Activated CD8-positive, alpha-beta T cell treated with anti-CD3 and anti-CD28 coated beads, Interleukin-2, amount 10 ng/mL, durations not matched to agents 7 days and 5 days (primary cell): ENCODE measurements at regions not wholly inside any gene's neighbourhood (a gene's known extent, or its start where the extent isn't known, plus 50 kb on each side); places are given as distances from the start of the nearest gene placed in this dataset.

Experiments used
- ATAC-seq: fragments of 150-1000 bp; cut with Tn5 transposase; one replicate; pipeline ENCODE4 v1.10.0; 2021; ENCODE audit warnings: moderate library complexity
- CTCF ChIA-PET: fragments of 350-600 bp; sonication (Branson Sonifier 250); formaldehyde crosslinking; loops from one replicate; lab custom pipeline; 2021; ENCODE audit warnings: antibody characterized with exemption; lab: Charles Lee
- POLR2A ChIA-PET: fragments of 350-600 bp; sonication (Branson Sonifier 250); formaldehyde crosslinking; loops from one replicate; lab custom pipeline; 2021; ENCODE audit warnings: antibody characterized with exemption; lab: Charles Lee
- DNase-seq: peaks from one replicate; pipeline ENCODE4 v3.0.0-alpha.2; 2020
- H3K27ac Mint-ChIP-seq: one replicate; pipeline ENCODE4 v1.8.0; 2021; ENCODE audit warnings: mild to moderate bottlenecking, mixed read lengths
- H3K27me3 Mint-ChIP-seq: one replicate; pipeline ENCODE4 v1.8.0; 2021; ENCODE audit warnings: low read depth, mixed read lengths
- H3K36me3 Mint-ChIP-seq: one replicate; pipeline ENCODE4 v1.8.0; 2021; ENCODE audit warnings: low read depth, mixed read lengths
- H3K4me1 Mint-ChIP-seq: one replicate; pipeline ENCODE4 v1.8.0; 2021; ENCODE audit warnings: low read depth, mixed read lengths
- H3K4me3 Mint-ChIP-seq: one replicate; pipeline ENCODE4 v1.8.0; 2021; ENCODE audit warnings: mild to moderate bottlenecking, mixed read lengths
- H3K9me3 Mint-ChIP-seq: one replicate; pipeline ENCODE4 v1.8.0; 2022; ENCODE audit warnings: mixed read lengths; ENCODE audit not compliant: insufficient read depth

- Mint-ChIP-seq H3K4me3 (no peak overlapping the region), H3K27ac (no peak overlapping the region), H3K36me3 (no peaks in the 10 kb centered on the region), H3K4me1 (no peaks in the 10 kb centered on the region), H3K27me3 (no peaks in the 10 kb centered on the region), H3K9me3 (no peaks in the 10 kb centered on the region)
- POLR2A ChIA-PET: no interaction called here
- DNase-seq: no peak
- ATAC-seq: no peak
- CTCF ChIA-PET: no interaction called here
Measured at GRCh38 chr13:90413548-90413947, 933.9 kb upstream of the MIR17HG start.

- ATAC-seq: no peak
- H3K4me3 Mint-ChIP-seq: no peak overlapping the region
- no peaks in the 10 kb centered on the region for H3K9me3 Mint-ChIP-seq
- no peaks in the 10 kb centered on the region for H3K4me1 Mint-ChIP-seq
- no peak for DNase-seq
- CTCF ChIA-PET: no interaction called here
- no peaks in the 10 kb centered on the region for H3K27me3 Mint-ChIP-seq
- POLR2A ChIA-PET: no interaction called here
- H3K36me3 Mint-ChIP-seq: no peaks in the 10 kb centered on the region
- no peak overlapping the region for H3K27ac Mint-ChIP-seq
Measured at GRCh38 chr13:90414691-90415596, 932.5 kb upstream of the MIR17HG start.

GRCh38 chr13:90415902-90416301, 931.6 kb upstream of the MIR17HG start:
- POLR2A ChIA-PET: no interaction called here
- H3K27me3 Mint-ChIP-seq: no peaks in the 10 kb centered on the region
- H3K4me1 Mint-ChIP-seq: no peaks in the 10 kb centered on the region
- H3K27ac Mint-ChIP-seq: no peak overlapping the region
- H3K9me3 Mint-ChIP-seq: no peaks in the 10 kb centered on the region
- no peak for ATAC-seq
- CTCF ChIA-PET: no interaction called here
- H3K4me3 Mint-ChIP-seq: no peak overlapping the region
- no peaks in the 10 kb centered on the region for H3K36me3 Mint-ChIP-seq
- no peak for DNase-seq

- Mint-ChIP-seq H3K27me3 (no peaks in the 10 kb centered on the region), H3K4me1 (no peaks in the 10 kb centered on the region), H3K27ac (no peak overlapping the region), H3K4me3 (no peak overlapping the region), H3K9me3 (no peaks in the 10 kb centered on the region), H3K36me3 (no peaks in the 10 kb centered on the region)
- DNase-seq: no peak
- no peak for ATAC-seq
- CTCF ChIA-PET: no interaction called here
- POLR2A ChIA-PET: no interaction called here
Measured at GRCh38 chr13:90416519-90416918, 931.0 kb upstream of the MIR17HG start.

- H3K4me3 Mint-ChIP-seq: no peak overlapping the region
- CTCF ChIA-PET: no interaction called here
- DNase-seq: no peak
- no peaks in the 10 kb centered on the region for H3K36me3 Mint-ChIP-seq
- ATAC-seq: no peak
- H3K4me1 Mint-ChIP-seq: no peaks in the 10 kb centered on the region
- H3K9me3 Mint-ChIP-seq: no peaks in the 10 kb centered on the region
- H3K27me3 Mint-ChIP-seq: no peaks in the 10 kb centered on the region
- POLR2A ChIA-PET: no interaction called here
- H3K27ac Mint-ChIP-seq: no peak overlapping the region
Measured at GRCh38 chr13:90416938-90417337, 930.5 kb upstream of the MIR17HG start.

GRCh38 chr13:90420683-90421082, 926.8 kb upstream of the MIR17HG start:
- H3K36me3 Mint-ChIP-seq: no peaks in the 10 kb centered on the region
- no peaks in the 10 kb centered on the region for H3K27me3 Mint-ChIP-seq

GRCh38 chr13:90427322-90428272, 919.9 kb upstream of the MIR17HG start:
- no peaks in the 10 kb centered on the region for H3K36me3 Mint-ChIP-seq
- CTCF ChIA-PET: no interaction called here
- POLR2A ChIA-PET: no interaction called here
- peaks cover 7% of the 10 kb centered on the region for H3K9me3 Mint-ChIP-seq
- ATAC-seq (no peak), DNase-seq (no peak)
- no peak overlapping the region for H3K27ac Mint-ChIP-seq
- no peaks in the 10 kb centered on the region for H3K4me1 Mint-ChIP-seq
- no peak overlapping the region for H3K4me3 Mint-ChIP-seq
- H3K27me3 Mint-ChIP-seq: no peaks in the 10 kb centered on the region

More at GRCh38 chr13:90420683-90421082, 926.8 kb upstream of the MIR17HG start:
- ATAC-seq (no peak), DNase-seq (no peak)
- POLR2A ChIA-PET: no interaction called here
- no peak overlapping the region for H3K4me3 Mint-ChIP-seq
- CTCF ChIA-PET: no interaction called here
- no peaks in the 10 kb centered on the region for H3K9me3 Mint-ChIP-seq
- no peak overlapping the region for H3K27ac Mint-ChIP-seq
- H3K4me1 Mint-ChIP-seq: no peaks in the 10 kb centered on the region

- no peaks in the 10 kb centered on the region for H3K4me1 Mint-ChIP-seq
- CTCF ChIA-PET: no interaction called here
- POLR2A ChIA-PET: no interaction called here
- no peaks in the 10 kb centered on the region for H3K36me3 Mint-ChIP-seq
- no peak overlapping the region for H3K4me3 Mint-ChIP-seq
- H3K9me3 Mint-ChIP-seq: peaks cover 12% of the 10 kb centered on the region
- ATAC-seq: no peak
- no peak overlapping the region for H3K27ac Mint-ChIP-seq
- no peak for DNase-seq
- H3K27me3 Mint-ChIP-seq: no peaks in the 10 kb centered on the region
Measured at GRCh38 chr13:90428522-90429210, 918.8 kb upstream of the MIR17HG start.

- ChIA-PET POLR2A (no interaction called here), CTCF (no interaction called here)
- H3K27ac Mint-ChIP-seq: no peak overlapping the region
- no peak for ATAC-seq
- H3K4me3 Mint-ChIP-seq: no peak overlapping the region
- no peaks in the 10 kb centered on the region for H3K36me3 Mint-ChIP-seq
- no peaks in the 10 kb centered on the region for H3K4me1 Mint-ChIP-seq
- H3K9me3 Mint-ChIP-seq: peaks cover 13% of the 10 kb centered on the region
- no peaks in the 10 kb centered on the region for H3K27me3 Mint-ChIP-seq
- no peak for DNase-seq
Measured at GRCh38 chr13:90430127-90430526, 917.4 kb upstream of the MIR17HG start.

- Mint-ChIP-seq H3K27me3 (no peaks in the 10 kb centered on the region), H3K36me3 (no peaks in the 10 kb centered on the region), H3K27ac (no peak overlapping the region), H3K4me1 (no peaks in the 10 kb centered on the region), H3K4me3 (no peak overlapping the region), H3K9me3 (peaks cover 16% of the 10 kb centered on the region)
- no peak for DNase-seq
- no peak for ATAC-seq
- CTCF ChIA-PET: no interaction called here
- POLR2A ChIA-PET: no interaction called here
Measured at GRCh38 chr13:90436697-90437096, 910.8 kb upstream of the MIR17HG start.

- no peak overlapping the region for H3K4me3 Mint-ChIP-seq
- POLR2A ChIA-PET: no interaction called here
Measured at GRCh38 chr13:90438576-90438975, 908.9 kb upstream of the MIR17HG start.

More at GRCh38 chr13:90438576-90438975, 908.9 kb upstream of the MIR17HG start:
- CTCF ChIA-PET: no interaction called here
- H3K27me3 Mint-ChIP-seq: no peaks in the 10 kb centered on the region
- H3K4me1 Mint-ChIP-seq: no peaks in the 10 kb centered on the region
- H3K27ac Mint-ChIP-seq: no peak overlapping the region
- peaks cover 12% of the 10 kb centered on the region for H3K9me3 Mint-ChIP-seq
- no peaks in the 10 kb centered on the region for H3K36me3 Mint-ChIP-seq
- DNase-seq: no peak
- no peak for ATAC-seq
